K562 (cell line): ENCODE measurements at regions not wholly inside any gene's neighbourhood (a gene's known extent, or its start where the extent isn't known, plus 50 kb on each side); places are given as distances from the start of the nearest gene placed in this dataset.

Experiments
- ATAC-seq: fragments of 200-7000 bp; cut with Tn5 transposase; 3 replicates; pipeline ENCODE4 v1.9.1; 2020; ENCODE audit warnings: moderate library complexity
- BruUV-seq: library from RNA; stranded (reverse); fragments of 400-500 nt; replicated peaks from 2 replicates; lab custom pipeline; 2021; lab: Mats Ljungman, UMichigan
- CTCF ChIA-PET: fragments of 300-600 bp; formaldehyde crosslinking; extraction: SDS; loops from one replicate; lab custom pipeline; 2021; ENCODE audit warnings: low intra/inter-chr PET ratio; lab: Yijun Ruan, JAX
- POLR2A ChIA-PET: fragments of 300-600, 350-650 bp; sonication (Branson Sonifier 250); formaldehyde crosslinking; extraction: SDS; loops from one replicate; lab custom pipeline; 2021; ENCODE audit warnings: antibody characterized with exemption, inconsistent platforms; lab: Yijun Ruan, JAX
- DNase-seq, 4 experiments: peaks; one replicate each; pipeline versions ENCODE4 v3.0.0 to v3.0.0-alpha.2; 2011 to 2018; ENCODE audit warnings: low spot score in 3 of 4, mixed read lengths in 3 of 4; ENCODE audit errors: extremely low read depth in 1 of 4
- FAIRE-seq: peaks from 2 replicates; lab custom pipeline; 2011; peaks lifted over from hg19 to GRCh38; lab: Jason Lieb, UNC
- H2AFZ ChIP-seq: 2 replicates; pipeline ENCODE4 v1.6.0; 2011; ENCODE audit warnings: low read depth, low read length, control low read depth, inconsistent platforms
- H3K27ac ChIP-seq: fragments of 200-600 bp; 3 replicates; pipeline ENCODE4 v1.8.0; 2011; ENCODE audit warnings: low read depth, mild to moderate bottlenecking, control low read depth, inconsistent platforms, low read length, moderate library complexity, mixed read lengths; ENCODE audit errors: extremely low read depth
- H3K27me3 ChIP-seq, 2 experiments: fragments of 300-600 bp in 1 of 2; 2 replicates in 1 of 2; 3 replicates in 1 of 2; pipeline versions ENCODE4 v1.6.0 to v1.8.0; 2011; ENCODE audit warnings: inconsistent platforms in 2 of 2, low read length in 2 of 2, mild to moderate bottlenecking in 1 of 2, mixed read lengths in 1 of 2, moderate library complexity in 1 of 2; ENCODE audit not compliant: control insufficient read depth in 2 of 2, insufficient read depth in 2 of 2
- H3K36me3 ChIP-seq: fragments of 300-600 bp; 3 replicates; pipeline ENCODE4 v1.8.0; 2011; ENCODE audit warnings: mild to moderate bottlenecking, low read length, inconsistent platforms; ENCODE audit not compliant: control insufficient read depth, insufficient read depth
- H3K4me1 ChIP-seq, 2 experiments: fragments of 200-600 bp in 1 of 2; replicated peaks in 1 of 2; 2 replicates in 1 of 2; 3 replicates in 1 of 2; pipeline versions ENCODE4 v1.5.1 to v1.8.0; 2011; ENCODE audit warnings: inconsistent platforms in 2 of 2, low read length in 2 of 2, mild to moderate bottlenecking in 1 of 2, mixed read lengths in 1 of 2, moderate library complexity in 1 of 2; ENCODE audit not compliant: control insufficient read depth in 2 of 2, insufficient read depth in 2 of 2
- H3K4me2 ChIP-seq: 2 replicates; pipeline ENCODE4 v1.6.1; 2011; ENCODE audit warnings: low read length, control low read depth, inconsistent platforms, mixed read lengths; ENCODE audit not compliant: insufficient read depth
- H3K4me3 ChIP-seq: fragments of 200-600 bp; sonication (generic), shearing (Covaris generic); 2 replicates; pipeline ENCODE4 v1.5.1; 2016; ENCODE audit warnings: control low read depth, inconsistent platforms
- H3K79me2 ChIP-seq: fragments of 200-600 bp; 3 replicates; pipeline ENCODE4 v1.8.0; 2011; ENCODE audit warnings: low read length, inconsistent platforms; ENCODE audit not compliant: control insufficient read depth, insufficient read depth
- H3K9ac ChIP-seq, 2 experiments: 2 replicates each; pipeline versions ENCODE4 v1.6.0 to v1.6.1; 2011; ENCODE audit warnings: low read depth in 2 of 2, low read length in 2 of 2, control low read depth in 1 of 2, inconsistent platforms in 1 of 2, mild to moderate bottlenecking in 1 of 2, mixed read lengths in 1 of 2; ENCODE audit not compliant: insufficient read depth in 1 of 2
- H3K9me1 ChIP-seq: one replicate; pipeline ENCODE4 v1.6.0; 2011; ENCODE audit warnings: inconsistent platforms, mild to moderate bottlenecking, low read length, moderate library complexity; ENCODE audit not compliant: control insufficient read depth, insufficient read depth
- H3K9me3 ChIP-seq: replicated peaks from 2 replicates; pipeline ENCODE4 v1.5.1; 2011; ENCODE audit warnings: low read depth, low read length, inconsistent platforms; ENCODE audit not compliant: control insufficient read depth, insufficient read depth
- H4K20me1 ChIP-seq: replicated peaks from 2 replicates; pipeline ENCODE4 v1.6.1; 2011; ENCODE audit warnings: low read length, inconsistent platforms, mixed read lengths; ENCODE audit not compliant: control insufficient read depth, insufficient read depth
- ESRRB ChIP-seq: fragments of 250-450 bp; sonication (Bioruptor Pico); IDR thresholded peaks from 2 replicates; pipeline ENCODE4 v1.5.0; 2020; ENCODE audit warnings: mild to moderate bottlenecking, moderate library complexity, borderline replicate concordance
- MAFG ChIP-seq: fragments of 450-650 bp; conservative IDR thresholded peaks from 2 replicates; pipeline ENCODE4 v1.6.1; 2016; ENCODE audit warnings: missing genetic modification characterization, missing compliant biosample characterization
- PHF8 ChIP-seq: fragments of 200-600 bp; sonication (generic); IDR thresholded peaks from 2 replicates; pipeline ENCODE4 v1.6.1; 2012; ENCODE audit warnings: mixed run types, mild to moderate bottlenecking, inconsistent platforms, low read length, moderate library complexity, borderline replicate concordance
- REST ChIP-seq, 2 experiments: fragments of 450-650 bp; formaldehyde crosslinking in 1 of 2; IDR thresholded peaks; 2 replicates each; pipeline versions ENCODE4 v1.4.0 to v1.6.1; 2014 to 2020; ENCODE audit warnings: mild to moderate bottlenecking in 2 of 2, borderline replicate concordance in 1 of 2, low read depth in 1 of 2
- SETDB1 ChIP-seq: IDR thresholded peaks from one replicate; pipeline ENCODE4 v1.6.1; 2012; ENCODE audit warnings: low read length, control low read depth, inconsistent platforms
- SIX5 ChIP-seq, 2 experiments: IDR thresholded peaks; 2 replicates each; pipeline ENCODE4 v1.6.1; 2011; ENCODE audit warnings: low read length in 2 of 2, borderline replicate concordance in 1 of 2, low read depth in 1 of 2, mild to moderate bottlenecking in 1 of 2, moderate library complexity in 1 of 2; ENCODE audit not compliant: insufficient read depth in 1 of 2
- SRSF1 ChIP-seq: fragments of 200-400 bp; formaldehyde crosslinking; IDR thresholded peaks from 2 replicates; pipeline ENCODE4 v1.6.1; 2017; ENCODE audit warnings: mild to moderate bottlenecking, low read depth, low read length, moderate library complexity
- ZNF695 ChIP-seq: fragments of 450-650 bp; formaldehyde crosslinking; IDR thresholded peaks from 2 replicates; pipeline ENCODE4 v1.4.0; 2020; ENCODE audit warnings: mild to moderate bottlenecking, moderate library complexity
- WGBS: fragments of 100-300 bp; shearing (Covaris generic); methylation state at CpG from one replicate; pipeline ENCODE4 v1.1.6; 2016; ENCODE audit warnings: low coverage, mixed read lengths; ENCODE audit not compliant: insufficient coverage; ENCODE audit errors: missing lambda C conversion rate; 5-methylcytosine and 5-hydroxymethylcytosine counted together
- in situ Hi-C: fragments of 300-500 bp; cut with MboI; formaldehyde crosslinking; loops from 4 replicates; pipeline ENCODE4 v1.15.0; 2018; ENCODE audit warnings: inconsistent platforms, mixed read lengths
- intact Hi-C: fragments of 100-400 bp; cut with micrococcal nuclease; formaldehyde crosslinking; loops from 2 replicates; pipeline ENCODE4 v1.14.2; 2022
- TF ChIP-seq, protein P1 (sequence below): fragments of 450-650 bp; IDR thresholded peaks from 2 replicates; pipeline ENCODE4 v1.6.1; 2017; ENCODE audit warnings: antibody characterized with exemption
- TF ChIP-seq, protein P2 (sequence below): fragments of 450-650 bp; IDR thresholded peaks from one replicate; pipeline ENCODE4 v1.6.1; 2018; ENCODE audit warnings: mild to moderate bottlenecking, moderate library complexity; ENCODE audit not compliant: partially characterized antibody

DNA sequence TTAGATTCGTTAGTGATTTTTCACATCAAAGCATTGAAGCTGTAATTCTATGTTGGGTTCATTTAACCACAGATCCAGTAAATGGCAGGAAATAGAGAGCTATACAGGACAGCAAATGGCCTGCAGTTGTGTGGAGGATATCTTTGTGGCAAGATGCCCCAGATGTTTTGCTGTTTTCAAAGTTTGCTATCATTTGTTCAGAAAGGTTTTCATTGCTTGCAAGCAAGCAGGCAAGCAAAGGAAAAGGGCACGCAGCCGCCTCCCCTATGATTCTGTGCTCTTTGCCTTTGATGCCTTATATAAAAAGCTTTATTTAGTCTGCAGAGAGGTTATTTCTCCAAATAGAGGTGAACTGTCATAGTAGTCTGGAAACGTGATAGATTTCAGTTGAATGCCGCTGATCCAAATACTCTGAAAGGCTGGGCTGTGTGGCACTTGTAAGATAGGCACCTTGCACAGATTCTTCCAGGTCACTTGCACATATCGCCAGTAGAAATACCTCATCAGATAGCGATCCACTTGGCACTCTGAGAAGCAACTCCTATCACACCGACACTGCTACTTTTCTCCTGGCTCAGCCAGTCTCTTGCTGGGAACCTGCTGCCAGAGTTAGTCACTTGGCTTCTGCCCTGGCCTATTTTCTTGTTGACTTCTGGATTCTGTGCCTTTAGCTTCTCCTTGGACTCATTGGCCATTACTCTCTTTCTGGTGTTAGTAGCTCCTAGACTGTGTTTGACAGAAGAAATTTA lies 66.4 kb downstream of the UTRN start:
- Histone ChIP-seq H3K9me1 (no peaks in the 10 kb centered on the region), H3K4me2 (no peak overlapping the region), H3K27ac (no peak overlapping the region), H3K79me2 (no peaks in the 10 kb centered on the region), H2AFZ (no peak overlapping the region), H3K4me1 (no peaks in the 10 kb centered on the region; a peak in 1 of 5 replicates), H3K36me3 (no peaks in the 10 kb centered on the region), H3K9me3 (no peaks in the 10 kb centered on the region), H3K27me3 (no peaks in the 10 kb centered on the region), H3K9ac (no peak overlapping the region), H3K4me3 (no peak overlapping the region), H4K20me1 (no peaks in the 10 kb centered on the region)
- ChIA-PET CTCF (no interaction called here), POLR2A (no interaction called here)
- 11% methylated on average over 8 of the region's 8 CpGs for whole genome bisulfite sequencing
- ATAC-seq (no peak), FAIRE-seq (no peak), DNase-seq (no peak)
- intact Hi-C loops (no loop called here), in situ Hi-C loops (no loop called here)
- BruUV-seq, result no TSS peak
- TF ChIP-seq ZNF695 (CRISPR knock-in tag) (no peak), SETDB1 (no peak), SIX5 (IDR thresholded peaks at IDR 0.05; ENCODE audit: borderline replicate concordance in 1 of 2, insufficient read depth in 1 of 2, low read depth in 1 of 2, low read length in 2 of 2) (no peak), PHF8 (no peak), ESRRB (CRISPR knock-in tag) (no peak), SRSF1 (no peak), MAFG (tag) (no peak), REST (IDR thresholded peaks at IDR 0.05; ENCODE audit: borderline replicate concordance) (no peak), REST (CRISPR knock-in tag; IDR thresholded peaks at IDR 0.05; ENCODE audit: low read depth) (no peak)
- TF ChIP-seq, protein P1, sequence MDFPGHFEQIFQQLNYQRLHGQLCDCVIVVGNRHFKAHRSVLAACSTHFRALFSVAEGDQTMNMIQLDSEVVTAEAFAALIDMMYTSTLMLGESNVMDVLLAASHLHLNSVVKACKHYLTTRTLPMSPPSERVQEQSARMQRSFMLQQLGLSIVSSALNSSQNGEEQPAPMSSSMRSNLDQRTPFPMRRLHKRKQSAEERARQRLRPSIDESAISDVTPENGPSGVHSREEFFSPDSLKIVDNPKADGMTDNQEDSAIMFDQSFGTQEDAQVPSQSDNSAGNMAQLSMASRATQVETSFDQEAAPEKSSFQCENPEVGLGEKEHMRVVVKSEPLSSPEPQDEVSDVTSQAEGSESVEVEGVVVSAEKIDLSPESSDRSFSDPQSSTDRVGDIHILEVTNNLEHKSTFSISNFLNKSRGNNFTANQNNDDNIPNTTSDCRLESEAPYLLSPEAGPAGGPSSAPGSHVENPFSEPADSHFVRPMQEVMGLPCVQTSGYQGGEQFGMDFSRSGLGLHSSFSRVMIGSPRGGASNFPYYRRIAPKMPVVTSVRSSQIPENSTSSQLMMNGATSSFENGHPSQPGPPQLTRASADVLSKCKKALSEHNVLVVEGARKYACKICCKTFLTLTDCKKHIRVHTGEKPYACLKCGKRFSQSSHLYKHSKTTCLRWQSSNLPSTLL, result no peak
- TF ChIP-seq, protein P2, sequence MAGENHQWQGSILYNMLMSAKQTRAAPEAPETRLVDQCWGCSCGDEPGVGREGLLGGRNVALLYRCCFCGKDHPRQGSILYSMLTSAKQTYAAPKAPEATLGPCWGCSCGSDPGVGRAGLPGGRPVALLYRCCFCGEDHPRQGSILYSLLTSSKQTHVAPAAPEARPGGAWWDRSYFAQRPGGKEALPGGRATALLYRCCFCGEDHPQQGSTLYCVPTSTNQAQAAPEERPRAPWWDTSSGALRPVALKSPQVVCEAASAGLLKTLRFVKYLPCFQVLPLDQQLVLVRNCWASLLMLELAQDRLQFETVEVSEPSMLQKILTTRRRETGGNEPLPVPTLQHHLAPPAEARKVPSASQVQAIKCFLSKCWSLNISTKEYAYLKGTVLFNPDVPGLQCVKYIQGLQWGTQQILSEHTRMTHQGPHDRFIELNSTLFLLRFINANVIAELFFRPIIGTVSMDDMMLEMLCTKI, result no peak
